Glutamatergic neuron (in vitro differentiated cells): ENCODE measurements at regions not wholly inside any gene's neighbourhood (a gene's known extent, or its start where the extent isn't known, plus 50 kb on each side); places are given as distances from the start of the nearest gene placed in this dataset.

Experiments used
- DNase-seq: peaks from one replicate; pipeline ENCODE4 v3.0.0; 2022
- H3K27ac Mint-ChIP-seq: one replicate; pipeline ENCODE4 v1.8.0; 2020; ENCODE audit warnings: mild to moderate bottlenecking, mixed read lengths, inconsistent platforms; ENCODE audit not compliant: unreplicated experiment
- H3K27me3 Mint-ChIP-seq: one replicate; pipeline ENCODE4 v1.8.0; 2020; ENCODE audit warnings: mild to moderate bottlenecking, moderate library complexity, mixed read lengths, inconsistent platforms; ENCODE audit not compliant: unreplicated experiment
- H3K36me3 Mint-ChIP-seq: one replicate; pipeline ENCODE4 v1.8.0; 2020; ENCODE audit warnings: mild to moderate bottlenecking, mixed read lengths, inconsistent platforms; ENCODE audit not compliant: unreplicated experiment
- H3K4me1 Mint-ChIP-seq: one replicate; pipeline ENCODE4 v1.8.0; 2020; ENCODE audit warnings: mild to moderate bottlenecking, low read depth, mixed read lengths, inconsistent platforms; ENCODE audit not compliant: unreplicated experiment
- H3K4me3 Mint-ChIP-seq: one replicate; pipeline ENCODE4 v1.8.0; 2020; ENCODE audit warnings: mild to moderate bottlenecking, mixed read lengths, inconsistent platforms; ENCODE audit not compliant: unreplicated experiment
- H3K9me3 Mint-ChIP-seq: one replicate; pipeline ENCODE4 v1.8.0; 2020; ENCODE audit warnings: mild to moderate bottlenecking, moderate library complexity, mixed read lengths, inconsistent platforms; ENCODE audit not compliant: unreplicated experiment
- TF ChIP-seq, protein P1 (sequence below): fragments of 200-600 bp; sonication (generic); IDR thresholded peaks from one replicate; pipeline ENCODE4 v1.5.0; 2021; ENCODE audit not compliant: partially characterized antibody, unreplicated experiment

DNA sequence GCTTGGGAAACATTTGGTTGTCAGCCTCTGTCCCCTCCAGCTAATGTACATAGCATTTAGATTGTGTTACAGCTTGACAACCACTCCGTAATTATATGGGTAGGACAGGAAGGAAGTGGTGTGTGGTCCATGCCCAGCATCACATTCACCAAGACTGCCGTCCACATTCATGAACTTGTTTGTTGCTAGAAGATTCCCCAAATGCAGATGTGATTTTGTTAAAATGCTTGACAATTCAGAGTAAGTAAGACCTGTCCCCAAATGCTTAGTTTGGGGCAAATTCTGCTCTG lies 1482.7 kb downstream of the TBC1D22A start:
- peaks cover 10% of the 10 kb centered on the region for H3K9me3 Mint-ChIP-seq
- no peaks in the 10 kb centered on the region for H3K4me1 Mint-ChIP-seq
- H3K27ac Mint-ChIP-seq, result no peak overlapping the region
- peaks cover 2% of the 10 kb centered on the region for H3K27me3 Mint-ChIP-seq
- peaks cover 3% of the 10 kb centered on the region for H3K36me3 Mint-ChIP-seq
- no peak overlapping the region for H3K4me3 Mint-ChIP-seq
- DNase-seq, result no peak
- TF ChIP-seq, protein P1, sequence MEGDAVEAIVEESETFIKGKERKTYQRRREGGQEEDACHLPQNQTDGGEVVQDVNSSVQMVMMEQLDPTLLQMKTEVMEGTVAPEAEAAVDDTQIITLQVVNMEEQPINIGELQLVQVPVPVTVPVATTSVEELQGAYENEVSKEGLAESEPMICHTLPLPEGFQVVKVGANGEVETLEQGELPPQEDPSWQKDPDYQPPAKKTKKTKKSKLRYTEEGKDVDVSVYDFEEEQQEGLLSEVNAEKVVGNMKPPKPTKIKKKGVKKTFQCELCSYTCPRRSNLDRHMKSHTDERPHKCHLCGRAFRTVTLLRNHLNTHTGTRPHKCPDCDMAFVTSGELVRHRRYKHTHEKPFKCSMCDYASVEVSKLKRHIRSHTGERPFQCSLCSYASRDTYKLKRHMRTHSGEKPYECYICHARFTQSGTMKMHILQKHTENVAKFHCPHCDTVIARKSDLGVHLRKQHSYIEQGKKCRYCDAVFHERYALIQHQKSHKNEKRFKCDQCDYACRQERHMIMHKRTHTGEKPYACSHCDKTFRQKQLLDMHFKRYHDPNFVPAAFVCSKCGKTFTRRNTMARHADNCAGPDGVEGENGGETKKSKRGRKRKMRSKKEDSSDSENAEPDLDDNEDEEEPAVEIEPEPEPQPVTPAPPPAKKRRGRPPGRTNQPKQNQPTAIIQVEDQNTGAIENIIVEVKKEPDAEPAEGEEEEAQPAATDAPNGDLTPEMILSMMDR, result no peak

DNA sequence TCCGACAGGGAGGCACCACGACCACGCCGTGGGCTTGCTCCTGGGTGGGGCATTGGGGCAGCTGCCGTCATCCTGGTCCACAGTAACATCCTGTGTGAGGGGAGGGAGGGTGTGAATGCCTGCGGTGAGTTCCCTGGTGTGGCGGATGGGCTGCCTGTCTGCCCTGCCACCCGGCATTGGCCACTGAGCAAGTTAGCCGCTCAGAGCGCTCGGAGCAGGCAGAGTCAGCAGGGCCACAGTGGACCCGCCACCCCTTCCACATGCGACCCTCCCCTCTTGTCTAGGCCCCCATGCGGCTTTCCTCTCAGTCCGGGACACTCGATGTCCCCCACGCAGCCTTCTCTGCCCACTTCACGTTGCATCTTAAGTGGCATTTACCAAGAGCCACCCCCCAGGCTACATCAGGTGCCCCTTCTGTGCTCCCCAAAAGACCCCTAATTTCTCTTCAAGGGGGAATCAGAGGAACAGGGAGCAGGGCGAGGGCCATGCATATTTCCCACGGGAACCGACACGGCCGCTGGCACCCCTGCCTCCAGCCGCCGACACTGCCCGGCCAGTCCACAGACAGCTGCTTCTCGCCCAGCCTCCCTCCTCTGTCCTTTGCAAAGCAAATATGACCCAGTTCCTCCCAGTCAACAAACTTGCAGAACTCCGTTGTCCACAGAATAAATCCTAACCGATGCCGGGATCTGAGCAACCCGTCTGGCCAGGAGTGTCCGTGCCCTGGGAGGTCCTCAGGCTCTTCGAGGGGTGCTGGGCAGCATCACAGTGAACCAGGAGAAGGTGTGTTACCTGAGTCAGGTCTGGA lies 1482.1 kb downstream of the TBC1D22A start:
- no peaks in the 10 kb centered on the region for H3K4me1 Mint-ChIP-seq
- peaks cover 3% of the 10 kb centered on the region for H3K36me3 Mint-ChIP-seq
- peaks cover 2% of the 10 kb centered on the region for H3K27me3 Mint-ChIP-seq
- no peak overlapping the region for H3K27ac Mint-ChIP-seq
- H3K9me3 Mint-ChIP-seq, result peaks cover 13% of the 10 kb centered on the region
- no peak for DNase-seq
- TF ChIP-seq, protein P1, result no peak
- H3K4me3 Mint-ChIP-seq, result no peak overlapping the region

DNA sequence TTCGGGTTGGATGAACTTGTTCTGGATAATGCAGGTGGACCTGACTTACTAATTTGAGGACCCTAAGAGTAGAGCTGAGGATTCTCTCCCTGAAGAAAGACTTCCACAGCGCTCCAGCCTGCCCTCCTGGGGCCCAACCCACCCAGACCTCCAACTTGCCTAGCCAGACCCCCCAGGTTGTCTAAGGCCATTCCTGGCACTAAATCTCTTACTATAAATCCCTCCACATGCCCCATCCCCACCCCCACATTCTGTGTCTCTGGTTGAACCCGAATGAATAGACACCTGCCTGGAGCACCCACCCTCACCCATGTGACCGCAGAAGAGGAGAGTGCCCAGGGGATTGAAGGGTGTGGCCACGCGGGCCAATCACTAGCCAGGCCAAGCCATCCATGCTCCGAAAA lies 1480.0 kb downstream of the TBC1D22A start:
- H3K27me3 Mint-ChIP-seq, result peaks cover 6% of the 10 kb centered on the region
- H3K4me3 Mint-ChIP-seq, result no peak overlapping the region

DNA sequence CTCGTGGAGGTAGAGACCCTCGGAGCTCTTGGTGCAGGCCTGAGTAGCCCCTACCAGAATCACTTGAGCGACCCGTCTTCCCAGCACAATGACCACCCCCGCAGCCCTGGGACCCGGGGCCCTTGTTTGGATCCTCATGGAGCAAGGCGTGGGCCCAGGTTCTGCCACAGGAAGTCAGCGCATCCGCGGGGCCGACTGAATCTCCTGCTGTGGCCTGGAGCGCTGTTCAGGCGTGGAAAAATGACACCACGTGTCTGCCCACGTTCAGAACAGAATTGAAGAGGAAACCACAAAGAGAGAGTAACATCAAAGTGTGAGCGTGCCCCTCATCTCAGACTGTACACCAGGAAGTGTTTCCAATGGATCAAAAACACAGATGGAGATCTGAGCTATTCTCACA lies 1479.2 kb downstream of the TBC1D22A start:
- Mint-ChIP-seq H3K9me3 (peaks cover 18% of the 10 kb centered on the region), H3K4me3 (no peak overlapping the region), H3K27ac (no peak overlapping the region)

More for the DNA sequence above, 1480.0 kb downstream of the TBC1D22A start:
- DNase-seq, result no peak
- no peak overlapping the region for H3K27ac Mint-ChIP-seq
- TF ChIP-seq, protein P1, result no peak
- no peaks in the 10 kb centered on the region for H3K4me1 Mint-ChIP-seq
- H3K9me3 Mint-ChIP-seq, result peaks cover 17% of the 10 kb centered on the region
- peaks cover 3% of the 10 kb centered on the region for H3K36me3 Mint-ChIP-seq

DNA sequence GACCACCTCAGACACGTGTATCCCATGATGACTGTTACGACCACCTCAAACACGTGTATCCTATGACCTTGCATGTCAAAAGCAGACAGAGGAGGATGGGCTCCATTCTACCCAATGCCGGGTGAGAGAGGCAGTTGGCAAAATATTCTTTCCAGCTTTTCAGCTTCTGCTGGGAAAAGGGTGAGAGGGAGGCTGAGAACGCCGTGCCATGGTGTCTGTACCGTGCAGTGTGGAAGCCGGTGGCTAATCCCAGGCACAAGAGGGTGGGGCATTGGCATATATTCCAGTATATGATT lies 1478.4 kb downstream of the TBC1D22A start:
- no peak for DNase-seq
- TF ChIP-seq, protein P1, result no peak
- Mint-ChIP-seq H3K27ac (no peak overlapping the region), H3K4me3 (no peak overlapping the region), H3K27me3 (peaks cover 10% of the 10 kb centered on the region), H3K36me3 (peaks cover 7% of the 10 kb centered on the region), H3K9me3 (peaks cover 16% of the 10 kb centered on the region), H3K4me1 (no peaks in the 10 kb centered on the region)

More for the DNA sequence above, 1479.2 kb downstream of the TBC1D22A start:
- H3K27me3 Mint-ChIP-seq, result peaks cover 10% of the 10 kb centered on the region
- TF ChIP-seq, protein P1, result no peak
- DNase-seq, result no peak
- H3K36me3 Mint-ChIP-seq, result peaks cover 7% of the 10 kb centered on the region
- H3K4me1 Mint-ChIP-seq, result no peaks in the 10 kb centered on the region
